GM10266 (cell line): ENCODE measurements at regions not wholly inside any gene's neighbourhood (a gene's known extent, or its start where the extent isn't known, plus 50 kb on each side); places are given as distances from the start of the nearest gene placed in this dataset.

ENCODE experiments used
- DNase-seq: peaks from one replicate; pipeline ENCODE4 v3.0.0; 2012; ENCODE audit errors: extremely low spot score
- CTCF ChIP-seq: IDR thresholded peaks from 2 replicates; pipeline ENCODE4 v1.5.1; 2012; ENCODE audit warnings: mild to moderate bottlenecking, low read depth; ENCODE audit not compliant: control insufficient read depth, insufficient read depth; ENCODE audit errors: missing control alignments

- no peak for DNase-seq
- TF ChIP-seq CTCF, result no peak
Measured at GRCh38 chr2:58720770-58721697, 479.9 kb upstream of the FANCL start.

DNA sequence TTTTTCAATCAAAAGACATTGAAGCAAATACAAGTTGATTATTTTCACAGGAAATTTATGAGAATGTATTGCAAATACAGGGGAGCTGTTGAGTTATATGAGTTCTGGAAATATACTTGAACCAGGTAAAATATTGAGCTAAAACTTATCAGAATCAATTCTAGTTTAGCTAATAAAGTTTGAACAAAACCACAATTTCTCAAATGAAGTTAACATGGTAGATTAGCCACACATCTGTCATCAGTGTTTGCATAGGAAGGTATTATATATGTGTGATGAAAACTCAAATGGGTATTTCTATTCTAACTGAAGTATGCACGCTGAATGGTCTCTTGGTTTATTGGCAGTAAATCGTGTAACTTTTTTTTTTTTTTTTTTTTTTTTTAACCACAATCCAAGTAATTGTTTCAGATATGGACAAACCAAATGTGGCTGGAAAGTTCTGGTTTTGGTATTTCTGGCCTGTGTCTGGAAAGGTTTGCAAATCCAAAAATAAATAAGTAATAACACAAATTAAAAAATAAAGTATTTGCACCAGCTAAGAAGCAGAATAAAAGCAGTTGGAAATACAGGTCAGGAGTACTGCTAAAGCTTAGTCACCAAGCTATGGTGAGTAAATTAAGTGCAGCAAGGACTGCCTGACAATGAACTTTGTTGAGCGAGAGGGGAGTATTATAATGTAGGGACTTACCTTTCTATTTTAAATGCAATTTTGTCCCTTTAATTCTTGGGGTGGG, 479.1 kb upstream of the FANCL start:
- TF ChIP-seq CTCF, result no peak
- no peak for DNase-seq

DNA sequence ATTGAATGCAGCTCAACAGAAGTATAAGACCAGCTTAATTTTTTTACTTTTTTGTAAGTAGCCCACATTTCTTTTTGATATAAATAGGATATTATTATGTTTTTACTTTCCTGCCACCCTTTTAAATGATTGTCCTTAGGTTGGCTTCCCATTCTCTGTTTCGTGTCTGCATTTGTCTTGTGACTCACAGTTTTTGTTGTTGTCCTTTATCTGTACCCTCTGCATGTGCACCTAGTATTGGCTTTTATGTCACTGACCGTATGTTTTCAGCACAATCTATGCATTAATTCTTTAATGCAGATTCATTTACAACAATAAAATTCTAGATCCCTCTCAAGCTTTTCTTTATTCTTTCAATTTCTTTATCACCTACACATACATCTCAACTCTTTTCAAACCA, 474.2 kb upstream of the FANCL start:
- no peak for DNase-seq
- no peak for TF ChIP-seq CTCF

- TF ChIP-seq CTCF, result no peak
- DNase-seq, result no peak
Measured at GRCh38 chr2:58714238-58714637, 473.1 kb upstream of the FANCL start.

DNA sequence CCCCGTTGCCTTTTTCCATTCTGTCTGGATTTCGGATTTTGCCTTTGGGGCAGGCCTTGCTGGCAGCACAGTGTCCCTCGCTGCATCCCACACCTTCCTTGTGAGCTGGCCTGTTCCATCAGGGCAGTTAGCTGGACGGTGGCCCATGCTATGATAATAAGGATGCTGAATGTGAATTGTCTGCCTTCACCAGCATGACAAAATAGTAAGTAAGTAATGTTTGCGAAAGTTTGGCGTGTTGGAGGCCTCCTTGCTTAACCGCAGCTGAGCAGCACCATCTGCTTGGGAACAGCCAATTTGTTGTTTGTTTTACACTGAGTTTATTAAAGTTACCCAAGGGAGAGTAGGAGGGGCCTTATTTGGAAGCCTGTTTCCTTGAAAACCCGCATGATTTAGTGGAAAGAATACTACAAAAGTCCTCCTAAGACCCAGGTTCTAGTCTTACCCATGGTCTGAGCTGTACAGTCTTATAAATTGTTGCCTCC, 469.7 kb upstream of the FANCL start:
- TF ChIP-seq CTCF, result no peak
- DNase-seq, result no peak

- DNase-seq, result no peak
- TF ChIP-seq CTCF, result no peak
Measured at GRCh38 chr2:58709687-58710354, 468.7 kb upstream of the FANCL start.
